ENCODE measurements at regions not wholly inside any gene's neighbourhood (a gene's known extent, or its start where the extent isn't known, plus 50 kb on each side); places are given as distances from the start of the nearest gene placed in this dataset.

DNA sequence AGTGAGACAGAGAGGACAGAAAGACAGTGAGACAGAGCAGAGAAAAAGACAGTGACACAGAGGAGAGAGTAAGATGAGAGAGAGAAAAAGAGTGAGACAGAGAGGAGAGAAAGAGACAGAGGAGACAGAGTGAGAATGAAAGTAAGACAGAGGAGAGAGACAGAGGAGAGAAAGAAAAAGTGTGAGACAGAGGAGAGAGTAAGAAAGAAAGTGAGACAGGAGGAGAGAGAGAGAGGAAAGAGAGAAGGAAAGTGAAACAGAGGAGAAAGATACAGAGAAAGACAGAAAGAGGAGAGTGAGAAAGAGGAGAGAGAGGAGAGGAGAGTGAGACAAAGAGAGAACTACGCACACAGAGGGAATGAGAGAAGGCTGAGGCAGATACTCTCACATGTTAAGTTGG is 411.6 kb upstream of the USP9Y start:
- TF ChIP-seq, protein P1, sequence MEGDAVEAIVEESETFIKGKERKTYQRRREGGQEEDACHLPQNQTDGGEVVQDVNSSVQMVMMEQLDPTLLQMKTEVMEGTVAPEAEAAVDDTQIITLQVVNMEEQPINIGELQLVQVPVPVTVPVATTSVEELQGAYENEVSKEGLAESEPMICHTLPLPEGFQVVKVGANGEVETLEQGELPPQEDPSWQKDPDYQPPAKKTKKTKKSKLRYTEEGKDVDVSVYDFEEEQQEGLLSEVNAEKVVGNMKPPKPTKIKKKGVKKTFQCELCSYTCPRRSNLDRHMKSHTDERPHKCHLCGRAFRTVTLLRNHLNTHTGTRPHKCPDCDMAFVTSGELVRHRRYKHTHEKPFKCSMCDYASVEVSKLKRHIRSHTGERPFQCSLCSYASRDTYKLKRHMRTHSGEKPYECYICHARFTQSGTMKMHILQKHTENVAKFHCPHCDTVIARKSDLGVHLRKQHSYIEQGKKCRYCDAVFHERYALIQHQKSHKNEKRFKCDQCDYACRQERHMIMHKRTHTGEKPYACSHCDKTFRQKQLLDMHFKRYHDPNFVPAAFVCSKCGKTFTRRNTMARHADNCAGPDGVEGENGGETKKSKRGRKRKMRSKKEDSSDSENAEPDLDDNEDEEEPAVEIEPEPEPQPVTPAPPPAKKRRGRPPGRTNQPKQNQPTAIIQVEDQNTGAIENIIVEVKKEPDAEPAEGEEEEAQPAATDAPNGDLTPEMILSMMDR (IDR thresholded peaks at IDR 0.05), result no peak
- TF ChIP-seq POLR2AphosphoS5 (IDR thresholded peaks at IDR 0.05) (no peak), POLR2A (IDR thresholded peaks at IDR 0.05) (no peak), EP300 (IDR thresholded peaks at IDR 0.05; ENCODE audit: low read depth) (no peak)

Measured in transverse colon (tissue), 4 donors.